ENCODE measurements at regions not wholly inside any gene's neighbourhood (a gene's known extent, or its start where the extent isn't known, plus 50 kb on each side); places are given as distances from the start of the nearest gene placed in this dataset.

GRCh38 chr10:33385015-33385414 lies 50.5 kb upstream of the NRP1 start:
- TF ChIP-seq CTCF (IDR thresholded peaks at IDR 0.05) (no peak), POLR2A (IDR thresholded peaks at IDR 0.05) (no peak)
- DNase-seq = no peak
- Histone ChIP-seq H3K4me3 (no peak overlapping the region), H3K9me3 (no peaks in the 10 kb centered on the region), H3K36me3 (no peaks in the 10 kb centered on the region), H3K27me3 (no peaks in the 10 kb centered on the region), H3K27ac (no peak overlapping the region), H3K4me1 (peaks cover 0 to 9% (median 0%) of the 10 kb centered on the region in 4 donors)
